ENCODE measurements at regions not wholly inside any gene's neighbourhood (a gene's known extent, or its start where the extent isn't known, plus 50 kb on each side); places are given as distances from the start of the nearest gene placed in this dataset.

- TF ChIP-seq POLR2A (IDR thresholded peaks at IDR 0.05) (no peak), CTCF (IDR thresholded peaks at IDR 0.05) (no peak), POLR2AphosphoS5 (IDR thresholded peaks at IDR 0.05) (no peak)
Observed at GRCh38 chr5:143890487-143890886, 78.5 kb downstream of the HMHB1 start.

Measured in prostate gland (tissue), 2 donors.